ENCODE measurements at regions not wholly inside any gene's neighbourhood (a gene's known extent, or its start where the extent isn't known, plus 50 kb on each side); places are given as distances from the start of the nearest gene placed in this dataset.
A peak's percentile ranks its signal among the peaks of the same experiment; 100 is the strongest.
"Not testable (repeated sequence)": the region's sequence is repeated elsewhere in the genome, so short reads cannot be mapped to it uniquely, and the experiment has no call there.

DNA sequence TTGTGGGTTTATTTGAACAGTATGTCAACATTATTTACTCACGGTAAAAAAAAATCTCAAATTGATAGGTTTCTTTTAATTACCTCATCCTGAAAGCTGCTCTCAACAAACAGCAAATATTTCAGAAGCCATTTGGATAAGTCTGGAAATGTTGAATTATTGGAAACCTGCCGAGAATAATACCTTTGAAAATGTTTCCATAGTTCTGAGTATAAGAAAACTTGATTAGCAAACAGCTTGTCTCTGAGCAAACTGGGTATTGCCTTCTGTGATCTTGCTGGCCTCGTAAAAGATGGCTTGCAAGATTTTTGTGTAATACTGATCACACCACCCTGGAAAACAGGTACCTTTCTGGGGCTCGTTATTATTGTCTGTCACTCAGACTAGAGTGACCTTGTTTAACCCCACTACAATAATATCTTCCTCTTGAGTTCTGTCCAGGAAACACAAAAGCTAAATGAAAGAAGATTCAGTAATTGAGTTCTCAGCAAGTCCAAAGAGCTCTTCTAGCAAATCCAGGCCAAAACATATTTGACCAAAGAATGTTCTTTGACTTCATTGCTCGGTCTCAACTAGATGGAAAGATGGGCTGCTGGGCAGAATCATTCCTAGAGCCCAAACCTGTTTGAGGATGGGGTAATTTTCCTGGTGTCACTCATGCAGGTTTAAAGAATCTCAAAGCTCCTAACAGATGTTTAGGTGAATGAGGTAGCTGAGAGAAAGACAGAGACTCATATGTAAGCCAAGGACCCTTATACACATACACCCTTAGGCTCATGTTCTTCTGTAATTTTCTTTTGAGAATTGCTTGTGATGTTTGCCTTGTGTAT is 255.6 kb upstream of the JADE1 start:
- no peak for DNase-seq

DNA sequence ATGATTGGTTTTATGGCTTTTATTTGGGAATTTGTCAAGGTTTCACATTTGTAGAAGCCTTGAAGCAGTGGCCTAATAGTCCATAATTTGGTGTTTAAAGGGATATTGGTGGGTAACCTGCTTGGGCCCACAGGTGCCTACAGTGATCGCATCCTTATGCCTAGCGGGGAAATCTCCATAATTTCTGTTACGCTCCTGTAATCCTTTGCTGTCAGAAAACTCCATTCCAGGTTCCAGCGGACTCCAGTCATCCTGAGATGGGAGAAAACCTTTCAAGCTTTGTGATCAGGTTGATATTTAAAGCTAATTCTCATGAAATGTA is 257.0 kb upstream of the JADE1 start:
- ATAC-seq (peak in 1 of 2 donors; percentile 3), DNase-seq (no peak)
- intact Hi-C loops (cut with DNase I), result loop anchor here (5.0 to 10.0 kb wide), 3 partner anchors 95 to 542 kb away; partner anchors contain the start of genes C4orf33 (in 1 of the 2) and SCLT1 (in 1 of the 2)

More for the DNA sequence above, 255.6 kb upstream of the JADE1 start:
- ATAC-seq, result peak; percentile 17 to 30
- intact Hi-C loops (cut with DNase I), result loop anchor here (5.0 to 10.0 kb wide), 3 partner anchors 97 to 541 kb away; partner anchors contain the start of genes C4orf33 (in 1 of the 2) and SCLT1 (in 1 of the 2)

DNA sequence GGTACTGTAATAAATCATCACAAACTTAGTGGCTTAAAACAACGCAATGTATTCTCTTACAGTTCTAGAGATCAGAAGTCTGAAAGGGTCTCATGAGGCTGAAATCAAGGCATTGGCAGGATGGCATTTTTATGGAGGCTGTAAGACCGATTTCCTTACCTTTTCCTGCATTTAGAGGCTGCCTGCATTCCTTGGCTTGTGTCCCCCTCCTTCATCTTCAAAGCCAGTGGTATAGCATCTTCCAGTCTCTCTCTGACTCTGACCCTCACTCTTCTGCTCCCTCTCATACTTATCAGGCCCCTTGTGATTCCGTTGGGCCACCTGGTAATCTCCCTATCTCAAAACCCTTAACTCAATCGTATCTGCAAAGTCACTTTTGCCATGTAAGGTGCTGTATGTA is 258.2 kb upstream of the JADE1 start:
- intact Hi-C loops (cut with DNase I), result loop anchor here (5.0 to 10.0 kb wide), 3 partner anchors 94 to 544 kb away; partner anchors contain the start of genes C4orf33 (in 1 of the 2) and SCLT1 (in 1 of the 2)
- no peak for DNase-seq
- no peak for ATAC-seq

- intact Hi-C loops (cut with DNase I), result loop anchor here (5.0 to 10.0 kb wide), 3 partner anchors 93 to 545 kb away; partner anchors contain the start of genes C4orf33 (in 1 of the 2) and SCLT1 (in 1 of the 2)
- ATAC-seq (no peak), DNase-seq (no peak)
Observed at GRCh38 chr4:128550060-128550459, 259.4 kb upstream of the JADE1 start.

DNA sequence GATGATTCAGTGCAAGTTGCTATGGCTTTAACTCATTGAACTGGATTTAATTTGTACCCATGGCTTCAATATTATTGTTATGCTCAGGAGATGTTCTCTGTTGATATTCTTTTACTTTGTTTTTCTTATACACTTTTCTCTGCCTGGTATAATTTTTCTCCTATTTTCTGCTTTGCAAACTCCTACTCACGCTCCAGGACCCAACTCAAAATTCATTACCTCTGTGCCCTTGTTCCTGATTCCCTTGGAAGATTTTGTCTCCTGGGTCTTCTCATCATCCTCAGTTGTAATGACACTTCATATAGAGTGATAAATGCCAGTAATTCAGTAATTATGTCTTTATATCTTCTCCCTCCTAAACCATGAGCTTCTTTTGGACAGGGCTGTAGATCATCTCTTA is 259.9 kb upstream of the JADE1 start:
- no peak for ATAC-seq
- intact Hi-C loops (cut with DNase I), result loop anchor here (5.0 to 10.0 kb wide), 4 partner anchors 92 to 545 kb away; partner anchors contain the start of genes C4orf33 (in 1 of the 2) and SCLT1 (in 1 of the 2)
- DNase-seq, result no peak

- intact Hi-C loops (cut with DNase I), result loop anchor here in 1 of 2 donors (10.0 kb wide), 1 partner anchor 164 kb away; no protein-coding TSS in a partner anchor
- no peak for ATAC-seq
Observed at GRCh38 chr4:128548381-128548780, 260.8 kb upstream of the PGRMC2 start.

DNA sequence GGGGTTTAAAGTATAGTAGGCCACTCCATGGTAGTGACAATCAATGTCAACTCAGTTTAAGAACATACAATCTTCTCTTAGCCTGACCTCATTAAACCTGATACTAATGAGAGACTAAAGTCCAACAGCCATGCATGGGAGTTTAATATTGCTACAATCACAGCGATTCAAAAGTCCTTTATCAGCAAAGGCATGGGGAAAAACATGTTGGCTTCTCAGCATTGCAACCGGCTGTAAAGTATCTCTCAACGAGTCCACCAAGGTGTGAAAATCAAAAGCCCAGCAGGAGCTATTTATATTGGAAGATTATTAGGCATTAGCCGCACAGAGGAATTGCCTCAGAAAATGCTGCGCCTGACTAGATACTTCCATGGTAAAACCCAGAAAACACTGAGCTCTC is 256.7 kb upstream of the PGRMC2 start:
- peak in 1 of 2 donors; percentile 23 for ATAC-seq
- intact Hi-C loops (cut with DNase I), result loop anchor here in 1 of 2 donors (10.0 kb wide), 1 partner anchor 159 kb away; no protein-coding TSS in a partner anchor
- no peak for DNase-seq

More at GRCh38 chr4:128548381-128548780, 260.8 kb upstream of the PGRMC2 start:
- DNase-seq, result no peak

- DNase-seq, result no peak
- no peak for ATAC-seq
- intact Hi-C loops (cut with DNase I), result loop anchor here in 1 of 2 donors (10.0 kb wide), 1 partner anchor 159 kb away; no protein-coding TSS in a partner anchor
Observed at GRCh38 chr4:128543696-128544095, 256.1 kb upstream of the PGRMC2 start.

- no peak for ATAC-seq
- no peak for DNase-seq
- intact Hi-C loops (cut with DNase I), result loop anchor here in 1 of 2 donors (10.0 kb wide), 1 partner anchor 157 kb away; no protein-coding TSS in a partner anchor
Observed at GRCh38 chr4:128542047-128542446, 254.4 kb upstream of the PGRMC2 start.

DNA sequence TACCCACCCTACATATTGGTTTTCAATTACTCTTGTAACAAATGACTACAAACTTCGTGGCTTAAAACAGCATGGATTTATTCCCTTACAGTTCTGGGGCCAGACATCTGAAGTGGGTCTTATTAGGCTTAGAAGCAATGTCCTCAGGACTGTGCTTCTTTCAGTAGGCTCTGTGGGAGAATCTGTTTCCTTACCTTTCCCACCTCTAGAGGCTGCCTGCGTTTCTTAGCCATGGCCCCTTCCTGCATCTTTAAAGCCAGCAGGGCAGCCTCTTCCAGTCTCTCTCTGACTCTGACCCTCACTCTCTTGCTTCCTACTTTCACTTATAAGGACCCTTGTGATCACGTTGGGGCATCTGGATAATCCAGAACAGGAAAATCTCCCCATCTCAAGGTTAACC is 252.5 kb upstream of the PGRMC2 start:
- intact Hi-C loops (cut with DNase I), result loop anchor here in 1 of 2 donors (10.0 kb wide), 1 partner anchor 155 kb away; no protein-coding TSS in a partner anchor
- DNase-seq (no peak), ATAC-seq (no peak)

- no peak for DNase-seq
- ATAC-seq, result peak in 1 of 2 donors; percentile 44
- intact Hi-C loops (cut with DNase I), result no loop called here
Observed at GRCh38 chr4:128538111-128538882, 250.7 kb upstream of the PGRMC2 start.

GRCh38 chr4:128536746-128537145 is 249.1 kb upstream of the PGRMC2 start:
- DNase-seq (no peak), ATAC-seq (no peak)
- intact Hi-C loops (cut with DNase I), result no loop called here

- intact Hi-C loops (cut with DNase I); ATAC-seq: not testable (repeated sequence)
Observed at GRCh38 chr4:128535510-128535909, 247.9 kb upstream of the PGRMC2 start.

GRCh38 chr4:128528793-128529553 is 241.4 kb upstream of the PGRMC2 start:
- peak; percentile 37 for DNase-seq
- ATAC-seq, result peak; percentile 91 to 96
- intact Hi-C loops (cut with DNase I), result loop anchor here in 1 of 2 donors (10.0 kb wide), 1 partner anchor 64 kb away; no protein-coding TSS in a partner anchor

More at GRCh38 chr4:128535510-128535909, 247.9 kb upstream of the PGRMC2 start:
- not testable (repeated sequence) for DNase-seq

DNA sequence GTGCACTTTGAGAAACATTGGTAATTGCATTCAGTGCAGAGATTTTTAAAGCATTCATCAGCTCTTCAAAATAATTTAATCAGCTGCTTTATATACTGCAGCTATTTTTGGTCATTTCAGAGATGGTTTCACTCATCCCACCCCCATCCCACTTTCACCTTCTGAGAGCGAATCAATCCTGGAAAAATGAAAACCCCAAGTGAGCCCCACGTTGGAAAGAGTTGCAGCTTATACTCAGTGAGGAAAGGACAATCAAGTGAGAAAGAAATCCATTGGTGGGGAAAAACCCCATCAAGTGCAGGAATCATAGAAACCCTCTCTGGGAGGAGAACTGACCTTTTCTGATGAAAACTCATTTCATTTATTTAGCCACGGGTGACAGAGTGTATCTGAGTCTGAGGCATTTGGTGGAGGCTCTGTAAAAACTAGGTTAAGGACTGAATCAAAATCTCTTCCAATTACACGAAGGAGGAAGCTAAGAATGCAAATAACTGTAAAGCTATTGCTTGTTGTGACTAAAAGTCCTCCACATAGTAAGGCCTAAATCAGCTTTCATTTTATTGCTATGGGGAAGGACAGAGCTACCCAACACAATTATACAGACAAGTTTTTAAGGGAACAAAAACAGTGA is 240.4 kb upstream of the PGRMC2 start:
- DNase-seq (no peak), ATAC-seq (no peak)
- intact Hi-C loops (cut with DNase I), result loop anchor here in 1 of 2 donors (10.0 kb wide), 1 partner anchor 63 kb away; no protein-coding TSS in a partner anchor

GRCh38 chr4:128527351-128527750 is 239.7 kb upstream of the PGRMC2 start:
- ATAC-seq, result no peak
- DNase-seq, result no peak
- intact Hi-C loops (cut with DNase I), result loop anchor here in 1 of 2 donors (10.0 kb wide), 1 partner anchor 63 kb away; no protein-coding TSS in a partner anchor

- no peak for ATAC-seq
- intact Hi-C loops (cut with DNase I), result loop anchor here in 1 of 2 donors (10.0 kb wide), 1 partner anchor 61 kb away; no protein-coding TSS in a partner anchor
- no peak for DNase-seq
Observed at GRCh38 chr4:128525992-128526630, 238.5 kb upstream of the PGRMC2 start.

Data from left cardiac atrium (tissue), 4 donors.